A549 (cell line): ENCODE measurements at regions not wholly inside any gene's neighbourhood (a gene's known extent, or its start where the extent isn't known, plus 50 kb on each side); places are given as distances from the start of the nearest gene placed in this dataset.
"Not testable (repeated sequence)": the region's sequence is repeated elsewhere in the genome, so short reads cannot be mapped to it uniquely, and the experiment has no call there.

Source experiments
- ATAC-seq, 2 experiments: fragments of 200-7000 bp in 1 of 2; fragments of >200 bp in 1 of 2; cut with Nextera tagmentation in 1 of 2; cut with Tn5 transposase in 1 of 2; 3 replicates each; pipeline versions ENCODE4 v1.8.0 to v1.9.1; 2018 to 2020; ENCODE audit warnings: mild to moderate bottlenecking in 1 of 2, moderate library complexity in 1 of 2
- CTCF ChIA-PET: fragments of 300-600 bp; sonication (Branson Sonifier 250); formaldehyde crosslinking; extraction: SDS; loops from one replicate; lab custom pipeline; 2021; ENCODE audit warnings: antibody characterized with exemption, inconsistent platforms; lab: Yijun Ruan, JAX
- POLR2A ChIA-PET: fragments of 350-600 bp; formaldehyde crosslinking; extraction: SDS; loops from one replicate; lab custom pipeline; 2021; ENCODE audit warnings: antibody characterized with exemption, inconsistent platforms; lab: Yijun Ruan, JAX
- DNase-seq, 2 experiments: peaks; one replicate each; pipeline versions ENCODE4 v3.0.0 to v3.0.0-alpha.2; 2011 to 2016; ENCODE audit warnings: low read depth in 1 of 2, low spot score in 1 of 2
- FAIRE-seq: peaks from 2 replicates; lab custom pipeline; 2011; peaks lifted over from hg19 to GRCh38; lab: Jason Lieb, UNC
- H3K27ac ChIP-seq, 2 experiments: fragments of >200 bp; sonication (Bioruptor Twin); formaldehyde crosslinking; 3 replicates each; pipeline ENCODE4 v1.5.1; 2016 to 2017
- H3K4me1 ChIP-seq: fragments of >200 bp; sonication (Bioruptor Twin); formaldehyde crosslinking; 3 replicates; pipeline ENCODE4 v1.6.1; 2016
- H3K4me2 ChIP-seq: fragments of >200 bp; sonication (Bioruptor Twin); formaldehyde crosslinking; 3 replicates; pipeline ENCODE4 v1.6.1; 2016
- H3K4me3 ChIP-seq: fragments of >200 bp; sonication (Bioruptor Twin); formaldehyde crosslinking; 3 replicates; pipeline ENCODE4 v1.5.1; 2016
- H3K9me3 ChIP-seq: fragments of >200 bp; sonication (Bioruptor Twin); formaldehyde crosslinking; 3 replicates; pipeline ENCODE4 v1.6.1; 2016
- WGBS: methylation state at CpG from one replicate; pipeline ENCODE4 v1.1.6; 2017; ENCODE audit errors: missing lambda C conversion rate; 5-methylcytosine and 5-hydroxymethylcytosine counted together
- small RNA-seq, 6 experiments: library from RNA; depleted of rRNA; stranded (forward); fragments of <200 nt; gene quantifications; one replicate each; pipeline ENCODE3, GENCODE V24; 2012

DNA sequence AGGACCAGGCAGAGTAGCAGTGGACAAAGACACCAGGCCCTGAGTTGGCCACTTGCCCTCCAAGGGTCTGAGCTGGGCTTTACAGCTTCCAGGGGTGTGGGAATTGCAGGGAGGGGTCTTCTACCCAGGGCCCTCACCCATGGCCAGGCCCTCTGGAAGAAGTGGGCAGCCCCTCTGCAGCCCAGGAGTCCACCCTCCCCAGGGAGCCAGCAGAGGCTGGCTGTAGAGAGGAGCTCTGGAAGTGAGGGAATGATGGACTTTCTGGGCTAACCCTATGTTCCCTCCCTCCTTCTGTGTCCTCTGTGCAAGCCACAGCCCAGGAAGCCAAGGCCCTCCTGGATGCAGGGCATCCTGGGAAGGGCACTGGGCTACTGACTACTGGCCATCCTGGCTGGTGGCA, 232.3 kb downstream of the POTEH start:
- CTCF ChIA-PET, H3K27ac ChIP-seq, H3K9me3 ChIP-seq, H3K4me2 ChIP-seq, H3K4me1 ChIP-seq, H3K4me3 ChIP-seq, POLR2A ChIA-PET, ATAC-seq, FAIRE-seq, DNase-seq: not testable (repeated sequence)

DNA sequence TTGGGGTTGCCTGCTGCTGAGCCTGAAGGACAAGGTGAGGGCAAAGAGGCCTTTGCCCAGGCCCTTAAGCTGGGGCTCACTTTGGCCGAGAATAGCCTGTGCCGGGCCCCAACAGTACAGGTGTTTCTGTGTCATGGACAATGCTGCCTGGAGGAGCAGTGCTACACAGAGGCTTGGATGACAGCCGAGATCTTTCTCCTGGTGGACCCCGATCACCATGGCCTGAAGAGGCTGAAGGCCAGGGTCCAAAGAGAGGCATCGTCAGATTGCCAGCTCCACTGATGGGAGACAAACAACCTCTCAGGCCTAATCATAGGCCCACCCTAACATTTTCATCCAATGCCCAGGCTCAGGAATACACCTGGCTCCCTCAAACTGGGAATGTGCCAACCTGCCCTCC, 232.8 kb downstream of the POTEH start:
- FAIRE-seq, H3K4me3 ChIP-seq, DNase-seq, POLR2A ChIA-PET, ATAC-seq, H3K9me3 ChIP-seq, H3K4me1 ChIP-seq, H3K4me2 ChIP-seq, CTCF ChIA-PET, H3K27ac ChIP-seq: not testable (repeated sequence)
- WGBS: 50% methylated on average over 5 of the region's 5 CpGs

DNA sequence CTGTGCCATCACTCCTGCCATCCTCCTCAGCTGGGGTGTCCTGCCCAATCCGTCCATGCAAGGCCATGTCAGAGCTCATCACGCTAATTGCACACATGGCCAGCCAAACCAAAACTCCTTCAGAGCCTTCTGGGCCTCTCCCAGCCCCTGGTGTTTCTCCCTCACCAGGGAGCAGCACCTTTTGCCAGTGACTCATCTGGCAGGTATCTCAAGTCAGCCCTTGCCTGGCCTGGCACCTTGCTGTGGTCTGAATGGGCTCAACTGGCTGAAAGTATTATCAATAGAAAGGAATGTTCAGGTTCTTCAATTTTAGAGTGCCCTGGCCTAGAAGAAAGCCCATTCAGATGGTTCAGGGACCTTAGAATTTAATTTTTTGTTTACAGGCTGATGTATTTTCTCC, 235.0 kb downstream of the POTEH start:
- FAIRE-seq, H3K4me3 ChIP-seq, H3K27ac ChIP-seq, POLR2A ChIA-PET, H3K4me1 ChIP-seq, ATAC-seq, CTCF ChIA-PET, H3K9me3 ChIP-seq, H3K4me2 ChIP-seq, DNase-seq: not testable (repeated sequence)
- 0% methylated on average over 2 of the region's 2 CpGs for WGBS

DNA sequence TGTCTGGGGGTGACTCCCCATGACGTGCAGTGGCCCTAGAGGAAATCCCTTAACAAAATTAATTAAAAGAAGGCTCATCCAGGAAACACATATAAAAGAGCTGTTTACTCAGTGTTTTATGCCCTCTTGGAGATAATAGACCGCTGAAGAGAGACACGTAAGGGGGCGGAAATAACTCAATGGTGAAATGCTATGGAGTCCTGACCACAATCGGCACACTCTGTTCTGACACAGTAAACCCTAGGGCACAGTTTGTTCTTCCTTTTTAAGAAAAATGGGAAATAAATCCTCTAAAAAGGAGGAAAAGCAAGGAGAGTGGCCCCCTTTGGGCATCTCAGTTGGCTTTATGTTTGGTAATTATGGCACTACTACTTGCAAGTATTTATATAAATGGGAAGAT, 237.3 kb downstream of the POTEH start:
- DNase-seq, H3K9me3 ChIP-seq, H3K4me2 ChIP-seq, FAIRE-seq, H3K4me3 ChIP-seq, H3K4me1 ChIP-seq, CTCF ChIA-PET, POLR2A ChIA-PET, H3K27ac ChIP-seq, ATAC-seq: not testable (repeated sequence)
- WGBS: 51% methylated on average over 4 of the region's 5 CpGs

Small RNAs in the stretch of these regions (small RNA-seq; reads per million reads assigned to genes)
- gene AP000522.1: 0 reads per million in 6 experiments
